BE2C (cell line): ENCODE measurements at regions not wholly inside any gene's neighbourhood (a gene's known extent, or its start where the extent isn't known, plus 50 kb on each side); places are given as distances from the start of the nearest gene placed in this dataset.

Experiments used
- DNase-seq: peaks from one replicate; pipeline ENCODE4 v3.0.0-alpha.2; 2020
- H3K27me3 ChIP-seq: fragments of 250-450 bp; sonication (Bioruptor Pico); 2 replicates; pipeline ENCODE4 v1.5.1; 2020; ENCODE audit warnings: mild to moderate bottlenecking
- H3K36me3 ChIP-seq: fragments of 250-450 bp; sonication (Bioruptor Pico); 2 replicates; pipeline ENCODE4 v1.5.1; 2020; ENCODE audit warnings: mild to moderate bottlenecking
- H3K4me1 ChIP-seq: fragments of 250-450 bp; sonication (Bioruptor Pico); 2 replicates; pipeline ENCODE4 v1.5.1; 2020
- H3K4me3 ChIP-seq: 2 replicates; pipeline ENCODE4 v1.5.1; 2011; ENCODE audit warnings: low read depth, low read length
- H3K9me3 ChIP-seq: fragments of 250-450 bp; sonication (Bioruptor Pico); 2 replicates; pipeline ENCODE4 v1.5.1; 2020
- TF ChIP-seq, protein P1 (sequence below): IDR thresholded peaks from 2 replicates; pipeline ENCODE4 v1.5.1; 2012; ENCODE audit warnings: mild to moderate bottlenecking, low read depth, low read length

DNA sequence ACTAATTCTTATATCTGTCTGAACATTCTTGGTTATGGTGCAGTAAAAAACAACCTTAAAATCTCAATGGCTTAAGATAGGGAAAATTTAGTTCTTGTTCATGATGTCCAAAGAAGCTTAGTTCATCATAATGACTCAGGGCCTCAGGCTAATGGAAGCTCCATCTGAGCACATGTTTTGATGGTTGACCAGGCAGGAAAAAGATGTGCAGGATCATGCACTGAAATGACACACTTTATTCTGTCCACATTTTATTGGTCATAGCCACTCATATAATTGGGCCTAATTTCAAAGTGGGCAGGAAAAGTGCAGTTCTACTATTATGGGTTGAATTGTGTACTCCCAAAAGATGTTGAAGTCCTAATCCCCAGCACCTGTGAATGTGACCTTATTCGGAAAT, 198.2 kb downstream of the CENPF start:
- TF ChIP-seq, protein P1, sequence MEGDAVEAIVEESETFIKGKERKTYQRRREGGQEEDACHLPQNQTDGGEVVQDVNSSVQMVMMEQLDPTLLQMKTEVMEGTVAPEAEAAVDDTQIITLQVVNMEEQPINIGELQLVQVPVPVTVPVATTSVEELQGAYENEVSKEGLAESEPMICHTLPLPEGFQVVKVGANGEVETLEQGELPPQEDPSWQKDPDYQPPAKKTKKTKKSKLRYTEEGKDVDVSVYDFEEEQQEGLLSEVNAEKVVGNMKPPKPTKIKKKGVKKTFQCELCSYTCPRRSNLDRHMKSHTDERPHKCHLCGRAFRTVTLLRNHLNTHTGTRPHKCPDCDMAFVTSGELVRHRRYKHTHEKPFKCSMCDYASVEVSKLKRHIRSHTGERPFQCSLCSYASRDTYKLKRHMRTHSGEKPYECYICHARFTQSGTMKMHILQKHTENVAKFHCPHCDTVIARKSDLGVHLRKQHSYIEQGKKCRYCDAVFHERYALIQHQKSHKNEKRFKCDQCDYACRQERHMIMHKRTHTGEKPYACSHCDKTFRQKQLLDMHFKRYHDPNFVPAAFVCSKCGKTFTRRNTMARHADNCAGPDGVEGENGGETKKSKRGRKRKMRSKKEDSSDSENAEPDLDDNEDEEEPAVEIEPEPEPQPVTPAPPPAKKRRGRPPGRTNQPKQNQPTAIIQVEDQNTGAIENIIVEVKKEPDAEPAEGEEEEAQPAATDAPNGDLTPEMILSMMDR = no peak
- Histone ChIP-seq H3K4me3 (no peak overlapping the region), H3K4me1 (no peaks in the 10 kb centered on the region), H3K9me3 (no peaks in the 10 kb centered on the region), H3K36me3 (no peaks in the 10 kb centered on the region), H3K27me3 (no peaks in the 10 kb centered on the region)
- no peak for DNase-seq

DNA sequence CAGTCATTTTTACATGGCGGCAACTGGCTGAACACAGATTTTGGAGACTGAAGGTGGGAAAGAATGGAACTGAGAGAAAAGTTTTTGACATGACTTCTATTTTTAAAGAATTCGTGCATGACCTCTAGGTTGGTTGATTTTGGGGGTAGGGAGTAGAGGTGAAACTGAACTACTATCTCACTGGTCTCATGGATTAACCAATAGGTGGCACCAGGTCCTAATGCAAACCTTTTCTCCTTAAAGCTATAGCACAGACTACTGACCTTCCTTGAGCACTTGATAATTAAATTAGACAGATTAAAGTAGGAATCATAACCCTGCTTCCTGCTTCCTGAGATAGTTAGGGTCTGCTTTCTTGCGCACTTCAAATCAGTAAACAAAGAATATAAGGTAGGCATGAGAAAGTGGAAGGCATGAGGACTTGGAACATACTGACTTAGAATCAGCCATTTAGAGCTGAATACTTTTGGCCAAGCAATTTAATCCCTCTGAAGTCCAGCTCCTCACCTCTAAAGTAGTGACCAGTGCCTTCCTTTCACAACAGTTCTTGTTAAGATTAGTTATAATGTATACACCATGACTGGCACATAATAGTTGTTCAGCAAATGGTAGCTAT, 206.0 kb downstream of the CENPF start:
- Histone ChIP-seq H3K4me3 (no peak overlapping the region), H3K27me3 (no peaks in the 10 kb centered on the region), H3K4me1 (no peaks in the 10 kb centered on the region), H3K9me3 (no peaks in the 10 kb centered on the region), H3K36me3 (no peaks in the 10 kb centered on the region)
- DNase-seq = no peak
- TF ChIP-seq, protein P1 = peak; percentile 35

DNA sequence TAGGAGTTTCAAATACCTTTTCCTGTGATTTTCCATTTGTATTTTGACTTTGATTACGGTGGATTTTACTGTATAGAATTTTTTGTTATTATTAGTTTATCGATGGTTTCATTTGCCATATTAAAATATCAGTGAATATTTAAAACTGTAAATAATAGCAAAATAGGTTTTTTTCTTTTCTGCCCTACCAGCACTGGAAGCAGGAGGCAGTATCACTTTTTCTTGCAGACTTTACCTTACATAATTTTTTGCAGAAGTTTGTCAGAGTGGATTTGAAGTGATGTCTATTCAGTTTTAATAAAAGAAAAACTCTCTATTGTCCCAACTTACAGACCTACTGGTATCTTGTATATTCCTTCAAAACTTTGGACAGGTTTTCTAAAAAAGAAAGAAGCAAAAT, 213.6 kb downstream of the CENPF start:
- DNase-seq = no peak

DNA sequence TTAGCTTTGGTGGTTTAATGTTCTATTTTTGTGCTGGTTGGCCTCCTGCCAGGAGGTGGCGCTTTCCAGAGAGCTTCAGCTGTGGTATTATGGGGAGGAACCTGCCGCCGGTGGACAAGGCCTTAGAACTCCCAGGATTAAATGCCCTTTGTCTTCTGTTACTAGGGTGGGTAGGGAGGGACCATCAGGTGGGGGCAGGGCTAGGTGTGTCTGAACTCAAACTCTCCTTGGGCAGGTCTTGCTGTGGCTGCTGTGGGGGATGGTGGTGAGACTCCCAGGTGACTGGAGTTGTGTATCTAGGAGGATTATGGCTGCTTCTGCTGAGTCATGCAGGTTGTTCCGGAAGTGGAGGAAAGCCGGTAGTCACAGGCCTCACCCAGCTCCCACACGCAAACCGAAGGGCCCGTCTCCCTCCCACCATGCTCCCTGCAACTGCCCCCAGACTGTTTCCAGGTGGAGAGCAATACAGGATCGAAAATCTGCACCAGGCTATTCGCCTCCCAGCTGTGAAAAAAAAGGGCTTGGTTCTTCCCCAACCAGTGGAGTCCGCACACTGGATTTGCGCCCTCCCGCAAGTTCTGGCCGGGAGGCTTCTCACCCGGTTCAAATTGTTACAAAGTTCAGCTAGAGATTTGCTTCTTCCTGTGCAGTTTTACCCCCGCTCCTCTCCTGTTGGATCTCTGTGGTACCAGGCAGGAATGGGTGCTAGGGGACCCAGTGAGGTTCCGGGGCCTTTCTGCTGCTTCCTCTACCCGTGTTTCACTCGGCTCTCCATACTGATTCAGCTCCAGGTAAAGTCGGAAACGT, 220.5 kb downstream of the CENPF start:
- Histone ChIP-seq H3K27me3 (no peaks in the 10 kb centered on the region), H3K4me3 (no peak overlapping the region), H3K36me3 (no peaks in the 10 kb centered on the region), H3K9me3 (no peaks in the 10 kb centered on the region), H3K4me1 (no peaks in the 10 kb centered on the region)
- peak; percentile 38 for DNase-seq
- TF ChIP-seq, protein P1 = peak; percentile 22; the same call in 1 of the 2 replicates

More for the DNA sequence above, 213.6 kb downstream of the CENPF start:
- Histone ChIP-seq H3K36me3 (no peaks in the 10 kb centered on the region), H3K4me1 (no peaks in the 10 kb centered on the region), H3K9me3 (no peaks in the 10 kb centered on the region), H3K4me3 (no peak overlapping the region), H3K27me3 (0 out of 2 replicates have a peak, but pooled peaks cover 3% of the 10 kb centered on the region)
- TF ChIP-seq, protein P1 = no peak

DNA sequence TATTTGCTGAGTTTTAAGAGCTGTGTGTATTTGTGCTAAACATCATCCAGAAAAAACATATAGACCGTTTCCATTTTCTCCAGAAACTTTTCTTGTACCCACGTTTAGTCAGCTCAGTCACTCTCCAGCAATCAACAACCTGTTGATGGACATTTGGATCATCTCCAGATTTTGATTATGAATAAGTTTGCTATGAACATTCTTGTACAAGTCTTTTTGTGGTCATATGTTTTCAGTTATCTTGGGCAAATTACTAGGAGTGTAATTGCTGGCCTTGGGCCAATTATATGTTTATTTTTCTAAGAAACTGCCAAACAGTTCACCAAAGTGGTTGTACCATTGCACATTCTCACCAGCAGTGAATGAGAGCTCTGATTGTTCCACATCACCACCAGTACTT, 221.8 kb downstream of the CENPF start:
- Histone ChIP-seq H3K9me3 (no peaks in the 10 kb centered on the region), H3K27me3 (no peaks in the 10 kb centered on the region; the same call in 1 of the 2 replicates), H3K36me3 (no peaks in the 10 kb centered on the region), H3K4me3 (no peak overlapping the region), H3K4me1 (no peaks in the 10 kb centered on the region)
- TF ChIP-seq, protein P1 = no peak
- no peak for DNase-seq

DNA sequence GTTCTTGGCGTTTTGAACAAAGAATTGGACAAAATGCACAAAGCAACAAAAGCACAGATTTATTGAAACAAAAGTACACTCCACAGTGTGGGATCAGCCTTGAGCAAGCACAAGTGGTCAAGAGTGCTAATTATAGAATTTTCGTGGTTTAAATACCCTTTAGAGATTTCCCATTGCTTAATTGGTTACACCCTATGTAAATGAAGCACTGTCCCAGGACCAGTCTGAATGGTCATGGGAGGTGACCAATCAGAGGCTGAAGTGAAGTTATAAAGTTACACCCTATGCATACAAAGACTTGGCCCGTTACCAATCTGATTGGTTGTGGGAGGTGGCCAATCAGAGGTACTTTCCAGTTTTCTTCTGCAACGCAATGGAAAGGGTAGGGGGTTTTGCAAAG, 223.6 kb downstream of the CENPF start:
- Histone ChIP-seq H3K9me3 (no peaks in the 10 kb centered on the region), H3K36me3 (no peaks in the 10 kb centered on the region), H3K4me3 (no peak overlapping the region), H3K27me3 (no peaks in the 10 kb centered on the region; the same call in 1 of the 2 replicates), H3K4me1 (no peaks in the 10 kb centered on the region)
- DNase-seq = no peak
- TF ChIP-seq, protein P1 = no peak
